ENCODE measurements at regions not wholly inside any gene's neighbourhood (a gene's known extent, or its start where the extent isn't known, plus 50 kb on each side); places are given as distances from the start of the nearest gene placed in this dataset.

DNA sequence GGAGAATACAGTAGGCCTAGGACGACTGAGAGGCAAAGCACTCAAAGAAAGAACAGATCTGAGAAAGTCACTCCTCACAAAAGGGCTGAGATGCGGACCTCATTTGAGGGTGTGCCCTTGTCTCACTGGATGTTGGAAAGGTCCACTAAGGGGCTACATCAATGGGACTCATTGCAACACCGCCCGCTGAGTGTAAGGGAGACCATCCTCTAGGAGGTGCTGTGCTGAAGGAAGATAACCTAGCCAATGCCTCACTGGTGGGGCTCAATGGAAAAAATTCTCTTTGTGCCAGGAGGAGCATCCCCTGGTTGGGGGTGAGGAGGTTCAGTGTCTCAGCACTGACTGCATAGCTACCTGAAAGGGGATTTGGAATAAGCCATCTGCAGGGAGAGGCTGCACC is 758.7 kb upstream of the CELF2 start:
- no peak overlapping the region for H3K9ac ChIP-seq (ENCODE audit: low read length)
- no peaks in the 10 kb centered on the region for H3K9me3 ChIP-seq (ENCODE audit: control insufficient read depth, low read length)

GRCh38 chr10:10270126-10271050 is 747.3 kb upstream of the CELF2 start:
- Histone ChIP-seq H3K4me3 (ENCODE audit: low read length) (peak overlapping the region; percentile 57), H3K4me1 (ENCODE audit: control insufficient read depth, insufficient read depth, low read length) (peaks cover 20% of the 10 kb centered on the region), H3K27me3 (replicated peaks; ENCODE audit: control insufficient read depth, insufficient read depth, low read length) (no peaks in the 10 kb centered on the region), H3K36me3 (ENCODE audit: control insufficient read depth, insufficient read depth, low read length, severe bottlenecking) (no peaks in the 10 kb centered on the region), H3K9ac (ENCODE audit: low read length) (peak overlapping the region; percentile 62), H3K9me3 (ENCODE audit: control insufficient read depth, low read length) (no peaks in the 10 kb centered on the region)
- DNase-seq (ENCODE audit: low read depth) = no peak

More for the DNA sequence above, 758.7 kb upstream of the CELF2 start:
- Histone ChIP-seq H3K36me3 (ENCODE audit: control insufficient read depth, insufficient read depth, low read length, severe bottlenecking) (no peaks in the 10 kb centered on the region), H3K27me3 (replicated peaks; ENCODE audit: control insufficient read depth, insufficient read depth, low read length) (no peaks in the 10 kb centered on the region), H3K4me1 (ENCODE audit: control insufficient read depth, insufficient read depth, low read length) (no peaks in the 10 kb centered on the region), H3K4me3 (ENCODE audit: low read length) (no peak overlapping the region)
- no peak for DNase-seq (ENCODE audit: low read depth)

GRCh38 chr10:10271639-10272192 is 746.0 kb upstream of the CELF2 start:
- no peak overlapping the region for H3K4me3 ChIP-seq (ENCODE audit: low read length)
- H3K36me3 ChIP-seq (ENCODE audit: control insufficient read depth, insufficient read depth, low read length, severe bottlenecking) = no peaks in the 10 kb centered on the region
- no peak for DNase-seq (ENCODE audit: low read depth)
- H3K9ac ChIP-seq (ENCODE audit: low read length) = no peak overlapping the region
- no peaks in the 10 kb centered on the region for H3K9me3 ChIP-seq (ENCODE audit: control insufficient read depth, low read length)
- H3K4me1 ChIP-seq (ENCODE audit: control insufficient read depth, insufficient read depth, low read length) = peaks cover 20% of the 10 kb centered on the region
- no peaks in the 10 kb centered on the region for H3K27me3 ChIP-seq (replicated peaks; ENCODE audit: control insufficient read depth, insufficient read depth, low read length)

GRCh38 chr10:10273661-10274060 is 744.0 kb upstream of the CELF2 start:
- H3K9me3 ChIP-seq (ENCODE audit: control insufficient read depth, low read length) = no peaks in the 10 kb centered on the region
- H3K36me3 ChIP-seq (ENCODE audit: control insufficient read depth, insufficient read depth, low read length, severe bottlenecking) = no peaks in the 10 kb centered on the region
- no peaks in the 10 kb centered on the region for H3K27me3 ChIP-seq (replicated peaks; ENCODE audit: control insufficient read depth, insufficient read depth, low read length)
- no peak overlapping the region for H3K4me3 ChIP-seq (ENCODE audit: low read length)
- H3K9ac ChIP-seq (ENCODE audit: low read length) = no peak overlapping the region
- no peak for DNase-seq (ENCODE audit: low read depth)
- H3K4me1 ChIP-seq (ENCODE audit: control insufficient read depth, insufficient read depth, low read length) = peaks cover 20% of the 10 kb centered on the region

- Histone ChIP-seq H3K4me1 (ENCODE audit: control insufficient read depth, insufficient read depth, low read length) (peaks cover 9% of the 10 kb centered on the region), H3K9ac (ENCODE audit: low read length) (no peak overlapping the region), H3K9me3 (ENCODE audit: control insufficient read depth, low read length) (no peaks in the 10 kb centered on the region), H3K27me3 (replicated peaks; ENCODE audit: control insufficient read depth, insufficient read depth, low read length) (no peaks in the 10 kb centered on the region), H3K4me3 (ENCODE audit: low read length) (no peak overlapping the region), H3K36me3 (ENCODE audit: control insufficient read depth, insufficient read depth, low read length, severe bottlenecking) (no peaks in the 10 kb centered on the region)
- no peak for DNase-seq (ENCODE audit: low read depth)
Observed at GRCh38 chr10:10279906-10280305, 737.8 kb upstream of the CELF2 start.

DNA sequence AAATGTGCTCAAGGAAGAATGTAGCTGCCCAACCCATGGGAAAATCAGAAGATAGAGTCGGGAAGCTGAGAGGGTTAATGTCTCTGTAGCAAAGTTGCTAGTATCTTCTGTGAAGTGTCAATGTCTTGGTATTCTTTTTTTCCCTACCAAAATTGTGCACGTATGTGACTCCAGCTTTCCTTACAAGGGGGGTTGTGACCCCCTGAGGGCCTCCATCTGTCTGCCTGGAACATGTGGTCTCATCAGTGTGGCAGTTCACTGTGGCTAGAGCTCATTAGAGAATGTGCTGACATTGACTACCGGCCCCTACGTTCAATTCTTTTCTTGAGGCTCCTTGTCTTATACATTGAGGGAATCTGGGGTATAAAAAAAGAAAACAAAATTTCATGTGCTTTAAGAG is 725.2 kb upstream of the CELF2 start:
- Histone ChIP-seq H3K4me3 (ENCODE audit: low read length) (no peak overlapping the region), H3K9ac (ENCODE audit: low read length) (no peak overlapping the region), H3K36me3 (ENCODE audit: control insufficient read depth, insufficient read depth, low read length, severe bottlenecking) (no peaks in the 10 kb centered on the region), H3K9me3 (ENCODE audit: control insufficient read depth, low read length) (no peaks in the 10 kb centered on the region), H3K4me1 (ENCODE audit: control insufficient read depth, insufficient read depth, low read length) (peaks cover 10% of the 10 kb centered on the region), H3K27me3 (replicated peaks; ENCODE audit: control insufficient read depth, insufficient read depth, low read length) (no peaks in the 10 kb centered on the region)
- DNase-seq (ENCODE audit: low read depth) = no peak

- Histone ChIP-seq H3K4me3 (ENCODE audit: low read length) (no peak overlapping the region), H3K36me3 (ENCODE audit: control insufficient read depth, insufficient read depth, low read length, severe bottlenecking) (no peaks in the 10 kb centered on the region), H3K4me1 (ENCODE audit: control insufficient read depth, insufficient read depth, low read length) (peaks cover 10% of the 10 kb centered on the region), H3K27me3 (replicated peaks; ENCODE audit: control insufficient read depth, insufficient read depth, low read length) (no peaks in the 10 kb centered on the region), H3K9me3 (ENCODE audit: control insufficient read depth, low read length) (no peaks in the 10 kb centered on the region), H3K9ac (ENCODE audit: low read length) (no peak overlapping the region)
- no peak for DNase-seq (ENCODE audit: low read depth)
Observed at GRCh38 chr10:10293041-10293440, 724.6 kb upstream of the CELF2 start.

- peak overlapping the region; percentile 9 for H3K4me3 ChIP-seq (ENCODE audit: low read length)
- H3K4me1 ChIP-seq (ENCODE audit: control insufficient read depth, insufficient read depth, low read length) = peaks cover 10% of the 10 kb centered on the region
- no peak for DNase-seq (ENCODE audit: low read depth)
- no peaks in the 10 kb centered on the region for H3K9me3 ChIP-seq (ENCODE audit: control insufficient read depth, low read length)
- H3K9ac ChIP-seq (ENCODE audit: low read length) = peak overlapping the region; percentile 23
- H3K27me3 ChIP-seq (replicated peaks; ENCODE audit: control insufficient read depth, insufficient read depth, low read length) = no peaks in the 10 kb centered on the region
- no peaks in the 10 kb centered on the region for H3K36me3 ChIP-seq (ENCODE audit: control insufficient read depth, insufficient read depth, low read length, severe bottlenecking)
Observed at GRCh38 chr10:10293481-10293951, 724.2 kb upstream of the CELF2 start.

GRCh38 chr10:10294184-10294880 is 723.3 kb upstream of the CELF2 start:
- Histone ChIP-seq H3K27me3 (replicated peaks; ENCODE audit: control insufficient read depth, insufficient read depth, low read length) (no peaks in the 10 kb centered on the region), H3K9ac (ENCODE audit: low read length) (no peak overlapping the region), H3K9me3 (ENCODE audit: control insufficient read depth, low read length) (no peaks in the 10 kb centered on the region), H3K36me3 (ENCODE audit: control insufficient read depth, insufficient read depth, low read length, severe bottlenecking) (no peaks in the 10 kb centered on the region), H3K4me3 (ENCODE audit: low read length) (no peak overlapping the region), H3K4me1 (ENCODE audit: control insufficient read depth, insufficient read depth, low read length) (peaks cover 10% of the 10 kb centered on the region)
- no peak for DNase-seq (ENCODE audit: low read depth)

DNA sequence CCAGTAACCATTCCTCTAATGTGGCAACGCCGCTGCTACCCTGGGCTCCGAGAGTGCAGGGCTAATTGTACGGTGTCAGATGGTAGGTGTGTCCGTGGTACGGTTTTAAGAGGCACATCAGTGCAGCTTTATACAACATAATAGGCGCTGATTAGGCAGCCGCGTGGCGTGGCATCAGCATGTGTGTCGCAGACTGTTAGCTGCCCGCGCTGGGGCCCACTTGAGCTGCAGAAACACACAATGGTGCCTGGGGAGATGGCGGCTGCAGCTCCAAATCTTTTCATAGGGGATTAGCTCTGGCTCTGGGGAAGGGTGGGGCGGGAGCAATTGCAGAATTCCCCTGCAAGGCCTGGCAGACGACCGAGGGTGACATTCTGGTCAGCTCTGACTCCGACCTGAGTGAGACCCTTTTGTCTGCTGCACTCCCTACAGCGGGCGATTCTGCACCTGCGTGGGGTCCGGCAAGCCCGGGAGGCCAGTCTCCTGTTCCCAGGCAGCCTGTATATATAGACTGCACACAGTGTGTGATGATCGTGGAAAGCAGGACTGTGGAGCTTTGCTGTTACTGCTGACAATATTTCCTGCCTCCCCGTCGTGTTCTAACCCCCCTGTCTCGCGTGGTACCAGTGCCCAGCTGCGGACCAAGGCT is 722.7 kb upstream of the CELF2 start:
- Histone ChIP-seq H3K4me3 (ENCODE audit: low read length) (no peak overlapping the region), H3K9me3 (ENCODE audit: control insufficient read depth, low read length) (no peaks in the 10 kb centered on the region)
- DNase-seq (ENCODE audit: low read depth) = no peak

GRCh38 chr10:10295537-10295936 is 722.1 kb upstream of the CELF2 start:
- DNase-seq (ENCODE audit: low read depth) = no peak
- Histone ChIP-seq H3K27me3 (replicated peaks; ENCODE audit: control insufficient read depth, insufficient read depth, low read length) (no peaks in the 10 kb centered on the region), H3K4me1 (ENCODE audit: control insufficient read depth, insufficient read depth, low read length) (peaks cover 10% of the 10 kb centered on the region), H3K9me3 (ENCODE audit: control insufficient read depth, low read length) (no peaks in the 10 kb centered on the region), H3K9ac (ENCODE audit: low read length) (no peak overlapping the region), H3K4me3 (ENCODE audit: low read length) (no peak overlapping the region), H3K36me3 (ENCODE audit: control insufficient read depth, insufficient read depth, low read length, severe bottlenecking) (no peaks in the 10 kb centered on the region)

More for the DNA sequence above, 722.7 kb upstream of the CELF2 start:
- no peaks in the 10 kb centered on the region for H3K27me3 ChIP-seq (replicated peaks; ENCODE audit: control insufficient read depth, insufficient read depth, low read length)
- H3K36me3 ChIP-seq (ENCODE audit: control insufficient read depth, insufficient read depth, low read length, severe bottlenecking) = no peaks in the 10 kb centered on the region
- H3K4me1 ChIP-seq (ENCODE audit: control insufficient read depth, insufficient read depth, low read length) = peaks cover 10% of the 10 kb centered on the region
- H3K9ac ChIP-seq (ENCODE audit: low read length) = no peak overlapping the region
